Breast epithelium (tissue), 4 donors: ENCODE measurements at regions not wholly inside any gene's neighbourhood (a gene's known extent, or its start where the extent isn't known, plus 50 kb on each side); places are given as distances from the start of the nearest gene placed in this dataset.
"Not testable (repeated sequence)": the region's sequence is repeated elsewhere in the genome, so short reads cannot be mapped to it uniquely, and the experiment has no call there.

ENCODE experiments used
- DNase-seq, 2 donors: peaks; one replicate each; pipeline ENCODE4 v3.0.0-alpha.2; 2019; ENCODE audit warnings: low spot score in 2 of 2
- H3K27ac ChIP-seq, 2 donors: fragments of 200-600 bp; sonication (generic) in 1 of 2; one replicate each; pipeline ENCODE4 v1.5.1; 2016 to 2019; ENCODE audit warnings: mild to moderate bottlenecking in 1 of 2
- H3K27me3 ChIP-seq, 2 donors: fragments of 200-600 bp; sonication (generic) in 1 of 2; one replicate each; pipeline versions ENCODE4 v1.5.1 to v1.6.0; 2017 to 2019; ENCODE audit warnings: control low read depth in 1 of 2, mild to moderate bottlenecking in 1 of 2
- H3K36me3 ChIP-seq: fragments of 200-600 bp; one replicate; pipeline ENCODE4 v1.5.1; 2019
- H3K4me1 ChIP-seq, 2 donors: fragments of 200-600 bp; sonication (generic); one replicate each; pipeline ENCODE4 v1.5.1; 2016 to 2019; ENCODE audit warnings: control low read depth in 1 of 2
- H3K4me3 ChIP-seq, 3 donors: fragments of 200-600 bp; sonication (generic); 1 replicate in 2 of 3; 2 replicates in 1 of 3; pipeline ENCODE4 v1.5.1; 2016 to 2019; ENCODE audit warnings: mild to moderate bottlenecking in 3 of 3, moderate library complexity in 2 of 3
- H3K9me3 ChIP-seq, 2 donors: fragments of 200-600 bp; sonication (generic) in 1 of 2; one replicate each; pipeline ENCODE4 v1.5.1; 2016 to 2019; ENCODE audit warnings: control low read depth in 1 of 2
- POLR2A ChIP-seq: fragments of 450-650 bp; IDR thresholded peaks from one replicate; pipeline ENCODE4 v1.6.1; 2016; ENCODE audit warnings: antibody characterized with exemption, mild to moderate bottlenecking, moderate library complexity
- POLR2AphosphoS5 ChIP-seq, 3 donors: sonication (generic); formaldehyde crosslinking; IDR thresholded peaks; one replicate each; pipeline ENCODE4 v1.6.1; 2017; ENCODE audit warnings: antibody characterized with exemption in 3 of 3
- intact Hi-C: fragments of 100-400 bp; cut with DNase I; formaldehyde crosslinking; loops from one replicate; pipeline ENCODE4 v1.15.1; 2023; ENCODE audit warnings: low total_unique reads
- TF ChIP-seq, protein P1 (sequence below), 3 donors: fragments of 450-650 bp; IDR thresholded peaks; one replicate each; pipeline ENCODE4 v1.5.1; 2016 to 2017; ENCODE audit warnings: antibody characterized with exemption in 3 of 3, mild to moderate bottlenecking in 3 of 3, moderate library complexity in 3 of 3

DNA sequence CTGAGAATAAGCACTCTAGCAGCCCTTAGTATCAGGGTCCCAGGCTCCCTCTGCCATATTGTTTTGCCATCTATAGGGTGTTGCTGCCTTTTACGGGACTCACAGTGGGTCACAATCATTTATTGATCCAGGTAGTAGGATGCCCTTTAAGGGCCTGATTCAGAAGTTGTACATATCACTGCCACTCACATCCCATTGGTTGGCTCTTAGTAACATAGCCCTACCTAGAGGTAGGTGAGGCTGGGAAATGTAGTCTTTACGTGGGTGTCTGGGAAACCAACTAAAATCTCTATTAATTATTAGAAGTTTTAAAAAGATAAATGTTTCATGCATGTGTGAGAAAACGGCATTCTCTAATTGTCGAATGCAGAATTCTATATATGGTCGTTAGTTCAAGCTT lies 78.8 kb upstream of the ATP5PO start:
- no peak overlapping the region for H3K4me3 ChIP-seq
- no peak for DNase-seq
- H3K36me3 ChIP-seq: no peaks in the 10 kb centered on the region
- no peaks in the 10 kb centered on the region for H3K4me1 ChIP-seq
- intact Hi-C loops: no loop called here
- no peak overlapping the region for H3K27ac ChIP-seq
- no peaks in the 10 kb centered on the region for H3K27me3 ChIP-seq
- TF ChIP-seq POLR2AphosphoS5 (IDR thresholded peaks at IDR 0.05): no peak
- TF ChIP-seq, protein P1, sequence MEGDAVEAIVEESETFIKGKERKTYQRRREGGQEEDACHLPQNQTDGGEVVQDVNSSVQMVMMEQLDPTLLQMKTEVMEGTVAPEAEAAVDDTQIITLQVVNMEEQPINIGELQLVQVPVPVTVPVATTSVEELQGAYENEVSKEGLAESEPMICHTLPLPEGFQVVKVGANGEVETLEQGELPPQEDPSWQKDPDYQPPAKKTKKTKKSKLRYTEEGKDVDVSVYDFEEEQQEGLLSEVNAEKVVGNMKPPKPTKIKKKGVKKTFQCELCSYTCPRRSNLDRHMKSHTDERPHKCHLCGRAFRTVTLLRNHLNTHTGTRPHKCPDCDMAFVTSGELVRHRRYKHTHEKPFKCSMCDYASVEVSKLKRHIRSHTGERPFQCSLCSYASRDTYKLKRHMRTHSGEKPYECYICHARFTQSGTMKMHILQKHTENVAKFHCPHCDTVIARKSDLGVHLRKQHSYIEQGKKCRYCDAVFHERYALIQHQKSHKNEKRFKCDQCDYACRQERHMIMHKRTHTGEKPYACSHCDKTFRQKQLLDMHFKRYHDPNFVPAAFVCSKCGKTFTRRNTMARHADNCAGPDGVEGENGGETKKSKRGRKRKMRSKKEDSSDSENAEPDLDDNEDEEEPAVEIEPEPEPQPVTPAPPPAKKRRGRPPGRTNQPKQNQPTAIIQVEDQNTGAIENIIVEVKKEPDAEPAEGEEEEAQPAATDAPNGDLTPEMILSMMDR (IDR thresholded peaks at IDR 0.05): no peak
- no peak for TF ChIP-seq POLR2A
- no peaks in the 10 kb centered on the region for H3K9me3 ChIP-seq

DNA sequence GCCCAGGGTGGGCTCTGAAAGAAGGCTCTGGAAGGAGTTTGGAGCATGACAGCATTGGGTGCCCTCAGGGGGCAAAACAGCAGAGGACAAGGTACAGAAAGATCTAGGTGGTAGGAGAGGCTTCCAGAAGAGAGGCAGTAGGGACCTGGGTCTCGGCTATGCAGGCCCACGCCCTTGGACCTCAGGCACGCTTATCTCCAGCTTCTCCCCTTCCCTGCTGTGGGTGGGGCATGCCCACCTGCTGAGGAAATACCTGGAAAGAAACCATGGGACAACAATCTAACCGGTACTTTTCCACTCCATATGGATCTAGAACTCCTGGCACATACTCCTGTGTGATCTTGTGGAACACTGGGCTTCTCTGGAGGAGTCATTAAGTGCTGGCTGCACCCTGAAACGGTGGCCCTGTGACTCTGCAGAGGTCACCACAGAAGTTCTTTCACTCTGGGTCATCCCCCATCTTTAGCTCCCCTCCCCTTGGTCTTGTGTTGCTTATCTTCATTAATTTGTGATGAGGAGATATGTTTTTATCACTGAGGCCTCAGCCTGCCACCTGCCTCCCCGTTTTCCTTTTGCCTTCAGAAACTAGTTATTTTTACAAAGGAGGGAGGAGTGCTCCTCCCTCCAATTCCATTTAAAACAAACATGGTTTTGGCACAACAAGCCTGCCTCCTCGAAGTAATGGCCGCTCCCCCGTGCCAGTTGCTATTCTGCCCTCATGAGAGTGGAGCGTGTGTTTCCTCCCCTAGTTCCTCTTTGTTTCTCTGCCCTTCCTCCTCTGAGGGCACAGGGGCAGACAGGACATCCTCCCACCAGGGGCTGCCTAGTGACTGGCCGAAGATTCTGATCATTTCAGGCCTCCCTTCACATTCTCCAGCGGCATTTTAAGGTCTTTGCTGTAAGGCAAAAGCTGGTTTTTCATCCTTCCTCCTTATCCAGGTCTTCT lies 78.0 kb upstream of the ATP5PO start:
- H3K9me3 ChIP-seq: no peaks in the 10 kb centered on the region
- TF ChIP-seq POLR2AphosphoS5 (IDR thresholded peaks at IDR 0.05) (no peak), POLR2A (no peak)
- TF ChIP-seq, protein P1 (IDR thresholded peaks at IDR 0.05): no peak
- H3K4me1 ChIP-seq: no peaks in the 10 kb centered on the region
- no peaks in the 10 kb centered on the region for H3K27me3 ChIP-seq
- intact Hi-C loops: no loop called here
- H3K27ac ChIP-seq: no peak overlapping the region
- no peak overlapping the region for H3K4me3 ChIP-seq
- no peak for DNase-seq
- H3K36me3 ChIP-seq: no peaks in the 10 kb centered on the region

DNA sequence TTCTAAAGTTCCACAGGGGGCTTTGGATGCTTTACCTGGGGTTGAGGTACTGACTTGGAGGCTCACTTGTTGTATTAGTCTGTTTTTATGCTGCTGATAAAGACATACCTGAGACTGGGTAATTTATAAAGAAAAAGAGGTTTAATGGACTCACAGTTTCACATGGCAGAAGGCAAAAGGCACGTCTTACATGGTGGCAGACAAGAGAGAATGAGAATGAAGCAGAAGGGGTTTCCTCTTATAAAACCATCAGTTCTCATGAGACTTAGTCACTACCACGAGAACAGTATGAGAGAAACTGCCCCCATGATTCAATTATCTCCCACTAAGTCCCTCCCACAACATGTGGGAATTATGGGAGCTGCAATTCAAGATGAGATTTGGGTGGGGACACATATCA lies 76.8 kb upstream of the ATP5PO start:
- H3K4me3 ChIP-seq, H3K36me3 ChIP-seq, H3K9me3 ChIP-seq, H3K27ac ChIP-seq, DNase-seq, intact Hi-C loops, H3K4me1 ChIP-seq, H3K27me3 ChIP-seq: not testable (repeated sequence)

DNA sequence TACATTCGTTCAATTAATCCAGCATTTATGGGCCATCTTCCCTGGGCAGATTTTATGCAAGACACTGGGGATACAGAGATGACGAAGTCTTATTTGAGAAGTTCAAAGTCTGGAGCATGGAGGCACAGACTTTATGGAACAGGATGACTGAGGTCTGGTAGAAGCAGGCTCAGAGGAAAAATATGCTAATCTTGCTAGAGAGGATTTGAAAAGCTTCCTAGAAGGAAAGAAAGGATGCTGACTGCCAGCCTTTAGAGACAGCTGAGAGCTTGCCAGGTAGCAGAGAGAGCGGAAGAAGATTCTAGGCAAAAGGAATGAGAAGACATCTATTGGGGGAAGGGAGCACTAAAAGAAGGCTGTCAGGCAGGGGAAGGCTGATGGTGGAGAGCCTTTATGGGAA lies 75.5 kb upstream of the ATP5PO start:
- H3K36me3 ChIP-seq: no peaks in the 10 kb centered on the region
- intact Hi-C loops: no loop called here
- H3K27ac ChIP-seq: no peak overlapping the region
- H3K27me3 ChIP-seq: no peaks in the 10 kb centered on the region
- H3K4me3 ChIP-seq: no peak overlapping the region
- H3K4me1 ChIP-seq: no peaks in the 10 kb centered on the region
- TF ChIP-seq POLR2A: no peak
- TF ChIP-seq, protein P1 (IDR thresholded peaks at IDR 0.05): no peak
- DNase-seq: no peak
- no peaks in the 10 kb centered on the region for H3K9me3 ChIP-seq

DNA sequence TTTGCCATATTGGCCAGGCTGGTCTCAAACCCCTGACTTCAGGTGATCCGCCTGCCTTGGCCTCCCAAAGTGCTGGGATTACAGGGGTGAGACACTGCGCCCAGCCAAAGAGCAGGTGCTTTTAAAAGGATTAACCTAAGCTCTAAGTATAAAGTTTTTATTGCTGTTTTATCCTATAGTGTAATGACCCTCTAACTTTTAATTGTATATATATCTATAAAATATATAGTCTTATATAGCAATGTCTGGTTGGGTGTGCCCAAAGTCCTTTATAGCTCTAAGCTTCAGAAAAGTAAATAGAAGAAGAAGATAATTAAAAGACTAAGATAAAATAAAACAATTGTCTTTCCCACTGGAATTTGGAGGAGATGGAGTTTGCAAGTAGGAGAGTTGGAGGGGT lies 73.8 kb upstream of the ATP5PO start:
- Histone ChIP-seq H3K9me3 (no peaks in the 10 kb centered on the region), H3K27ac (no peak overlapping the region), H3K27me3 (no peaks in the 10 kb centered on the region), H3K36me3 (no peaks in the 10 kb centered on the region), H3K4me3 (no peak overlapping the region), H3K4me1 (no peaks in the 10 kb centered on the region)
- TF ChIP-seq, protein P1 (IDR thresholded peaks at IDR 0.05): no peak
- TF ChIP-seq POLR2A: no peak
- DNase-seq: no peak
- intact Hi-C loops: no loop called here
